ENCODE measurements at regions not wholly inside any gene's neighbourhood (a gene's known extent, or its start where the extent isn't known, plus 50 kb on each side); places are given as distances from the start of the nearest gene placed in this dataset.

GRCh38 chr10:90199513-90199912 is 498.1 kb downstream of the KIF20B start:
- H3K36me3 ChIP-seq (replicated peaks in 1 of 2; ENCODE audit: insufficient read depth in 1 of 2, low read depth in 2 of 2), result no peaks in the 10 kb centered on the region
- H3K27me3 ChIP-seq, result no peaks in the 10 kb centered on the region
- H3K9me3 ChIP-seq, result no peaks in the 10 kb centered on the region
- ATAC-seq (no peak), DNase-seq (no peak)
- intact Hi-C loops (cut with DNase I), result no loop called here
- no peak overlapping the region for H3K27ac ChIP-seq
- no peaks in the 10 kb centered on the region for H3K4me1 ChIP-seq
- H3K4me3 ChIP-seq, result no peak overlapping the region
- TF ChIP-seq CTCF (IDR thresholded peaks at IDR 0.05) (no peak), POLR2A (IDR thresholded peaks at IDR 0.05) (no peak)

- Histone ChIP-seq H3K36me3 (replicated peaks in 1 of 2; ENCODE audit: insufficient read depth in 1 of 2, low read depth in 2 of 2) (no peaks in the 10 kb centered on the region), H3K4me1 (no peaks in the 10 kb centered on the region), H3K4me3 (no peak overlapping the region), H3K27ac (no peak overlapping the region), H3K9me3 (no peaks in the 10 kb centered on the region), H3K27me3 (no peaks in the 10 kb centered on the region)
- ATAC-seq (no peak), DNase-seq (no peak)
- TF ChIP-seq POLR2A (IDR thresholded peaks at IDR 0.05), result no peak
- TF ChIP-seq CTCF (IDR thresholded peaks at IDR 0.05), result no peak
- 51 to 53% methylated on average over 6 of the region's 6 CpGs for WGBS, 2 donors
- intact Hi-C loops (cut with DNase I), result no loop called here
Measured at GRCh38 chr10:90204131-90204955, 503.0 kb downstream of the KIF20B start.

- TF ChIP-seq POLR2A (IDR thresholded peaks at IDR 0.05) (no peak), CTCF (IDR thresholded peaks at IDR 0.05) (no peak)
- Histone ChIP-seq H3K4me1 (no peaks in the 10 kb centered on the region), H3K4me3 (no peak overlapping the region), H3K36me3 (replicated peaks in 1 of 2; ENCODE audit: insufficient read depth in 1 of 2, low read depth in 2 of 2) (no peaks in the 10 kb centered on the region), H3K9me3 (no peaks in the 10 kb centered on the region), H3K27me3 (no peaks in the 10 kb centered on the region), H3K27ac (no peak overlapping the region)
- ATAC-seq, result no peak
- DNase-seq, result no peak
- intact Hi-C loops (cut with DNase I), result no loop called here
Measured at GRCh38 chr10:90204956-90205314, 503.5 kb downstream of the KIF20B start.

- no peaks in the 10 kb centered on the region for H3K27me3 ChIP-seq
- H3K36me3 ChIP-seq (replicated peaks in 1 of 2; ENCODE audit: insufficient read depth in 1 of 2, low read depth in 2 of 2), result no peaks in the 10 kb centered on the region
- H3K27ac ChIP-seq, result no peak overlapping the region
- intact Hi-C loops (cut with DNase I), result no loop called here
- ATAC-seq (no peak), DNase-seq (no peak)
- no peak for TF ChIP-seq POLR2A (IDR thresholded peaks at IDR 0.05)
- no peak for TF ChIP-seq CTCF (IDR thresholded peaks at IDR 0.05)
- no peaks in the 10 kb centered on the region for H3K4me1 ChIP-seq
- no peak overlapping the region for H3K4me3 ChIP-seq
- H3K9me3 ChIP-seq, result no peaks in the 10 kb centered on the region
- 54 to 64% methylated on average over 3 of the region's 3 CpGs for WGBS, 2 donors
Measured at GRCh38 chr10:90205340-90205739, 503.9 kb downstream of the KIF20B start.

GRCh38 chr10:90213346-90213745 is 512.0 kb downstream of the KIF20B start:
- no peak overlapping the region for H3K27ac ChIP-seq
- no peaks in the 10 kb centered on the region for H3K9me3 ChIP-seq
- no peaks in the 10 kb centered on the region for H3K36me3 ChIP-seq (replicated peaks in 1 of 2; ENCODE audit: insufficient read depth in 1 of 2, low read depth in 2 of 2)
- intact Hi-C loops (cut with DNase I), result no loop called here
- DNase-seq (no peak), ATAC-seq (no peak)
- TF ChIP-seq CTCF (IDR thresholded peaks at IDR 0.05) (no peak), POLR2A (IDR thresholded peaks at IDR 0.05) (no peak)
- no peaks in the 10 kb centered on the region for H3K27me3 ChIP-seq
- WGBS, 2 donors, result 51 to 59% methylated on average over 2 of the region's 2 CpGs
- H3K4me3 ChIP-seq, result no peak overlapping the region
- no peaks in the 10 kb centered on the region for H3K4me1 ChIP-seq

Measured in body of pancreas (tissue), 4 donors.